ENCODE measurements at regions not wholly inside any gene's neighbourhood (a gene's known extent, or its start where the extent isn't known, plus 50 kb on each side); places are given as distances from the start of the nearest gene placed in this dataset.

GRCh38 chr5:113866763-113867162 lies 353.3 kb downstream of the YTHDC2 start:
- TF ChIP-seq, protein P1, sequence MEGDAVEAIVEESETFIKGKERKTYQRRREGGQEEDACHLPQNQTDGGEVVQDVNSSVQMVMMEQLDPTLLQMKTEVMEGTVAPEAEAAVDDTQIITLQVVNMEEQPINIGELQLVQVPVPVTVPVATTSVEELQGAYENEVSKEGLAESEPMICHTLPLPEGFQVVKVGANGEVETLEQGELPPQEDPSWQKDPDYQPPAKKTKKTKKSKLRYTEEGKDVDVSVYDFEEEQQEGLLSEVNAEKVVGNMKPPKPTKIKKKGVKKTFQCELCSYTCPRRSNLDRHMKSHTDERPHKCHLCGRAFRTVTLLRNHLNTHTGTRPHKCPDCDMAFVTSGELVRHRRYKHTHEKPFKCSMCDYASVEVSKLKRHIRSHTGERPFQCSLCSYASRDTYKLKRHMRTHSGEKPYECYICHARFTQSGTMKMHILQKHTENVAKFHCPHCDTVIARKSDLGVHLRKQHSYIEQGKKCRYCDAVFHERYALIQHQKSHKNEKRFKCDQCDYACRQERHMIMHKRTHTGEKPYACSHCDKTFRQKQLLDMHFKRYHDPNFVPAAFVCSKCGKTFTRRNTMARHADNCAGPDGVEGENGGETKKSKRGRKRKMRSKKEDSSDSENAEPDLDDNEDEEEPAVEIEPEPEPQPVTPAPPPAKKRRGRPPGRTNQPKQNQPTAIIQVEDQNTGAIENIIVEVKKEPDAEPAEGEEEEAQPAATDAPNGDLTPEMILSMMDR (IDR thresholded peaks at IDR 0.05), result no peak
- no peak for TF ChIP-seq POLR2A (IDR thresholded peaks at IDR 0.05)
